ENCODE measurements at regions not wholly inside any gene's neighbourhood (a gene's known extent, or its start where the extent isn't known, plus 50 kb on each side); places are given as distances from the start of the nearest gene placed in this dataset.

GRCh38 chr12:118467641-118468305, 91.4 kb downstream of the SUDS3 start:
- no peak for DNase-seq
- in situ Hi-C loops (cut with HindIII; ENCODE audit: low pct_ligation_motif_present, low pct_unique_long_range_greater_than_20kb, low sequenced_read_pairs) = no loop called here

DNA sequence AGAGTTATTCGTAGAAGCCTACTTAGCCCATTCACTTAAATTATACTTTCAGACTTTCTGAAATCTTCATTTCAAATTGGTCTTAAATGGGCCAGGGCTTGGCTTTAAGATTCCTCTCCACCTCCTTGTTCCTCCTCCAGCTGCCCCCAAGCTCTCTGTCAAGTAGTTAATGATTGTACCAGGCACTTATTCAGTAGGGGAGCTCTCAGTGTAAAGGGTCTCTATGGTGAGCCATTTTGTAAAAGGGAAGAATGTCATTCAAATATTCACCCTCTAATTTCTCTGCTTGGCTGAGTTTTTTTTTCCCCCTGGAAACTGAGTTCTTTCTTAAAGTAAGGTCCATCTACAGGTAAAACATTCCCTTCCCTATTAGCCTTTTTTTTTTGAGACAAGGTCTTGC, 96.6 kb downstream of the SUDS3 start:
- in situ Hi-C loops (cut with HindIII; ENCODE audit: low pct_ligation_motif_present, low pct_unique_long_range_greater_than_20kb, low sequenced_read_pairs) = no loop called here

DNA sequence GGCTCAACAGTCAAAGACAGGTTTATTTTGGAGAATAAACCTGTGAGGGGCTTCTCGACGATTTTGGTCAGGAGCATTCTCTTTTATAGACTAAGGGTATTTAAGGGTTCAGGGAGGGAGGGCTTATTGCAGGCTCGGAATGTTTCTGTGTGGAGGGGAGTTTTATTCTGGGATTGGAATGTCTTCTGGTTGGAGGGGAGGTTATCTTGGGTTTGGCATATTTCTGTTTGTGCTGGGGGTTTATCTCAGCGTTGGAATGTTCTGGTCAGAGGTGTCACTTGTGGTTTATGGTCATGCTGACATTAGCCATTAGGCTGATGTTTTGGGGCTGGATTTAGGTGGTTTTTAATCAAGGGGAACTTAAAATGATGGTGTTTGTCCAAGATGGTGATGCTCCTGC, 103.9 kb downstream of the SUDS3 start:
- in situ Hi-C loops (cut with HindIII; ENCODE audit: low pct_ligation_motif_present, low pct_unique_long_range_greater_than_20kb, low sequenced_read_pairs) = no loop called here
- no peak for DNase-seq

More for the DNA sequence above, 96.6 kb downstream of the SUDS3 start:
- no peak for DNase-seq

GRCh38 chr12:118488034-118488433, 111.7 kb downstream of the SUDS3 start:
- no peak for DNase-seq
- in situ Hi-C loops (cut with HindIII; ENCODE audit: low pct_ligation_motif_present, low pct_unique_long_range_greater_than_20kb, low sequenced_read_pairs) = no loop called here

GRCh38 chr12:118493962-118494361, 117.6 kb downstream of the SUDS3 start:
- DNase-seq = no peak
- in situ Hi-C loops (cut with HindIII; ENCODE audit: low pct_ligation_motif_present, low pct_unique_long_range_greater_than_20kb, low sequenced_read_pairs) = no loop called here

DNA sequence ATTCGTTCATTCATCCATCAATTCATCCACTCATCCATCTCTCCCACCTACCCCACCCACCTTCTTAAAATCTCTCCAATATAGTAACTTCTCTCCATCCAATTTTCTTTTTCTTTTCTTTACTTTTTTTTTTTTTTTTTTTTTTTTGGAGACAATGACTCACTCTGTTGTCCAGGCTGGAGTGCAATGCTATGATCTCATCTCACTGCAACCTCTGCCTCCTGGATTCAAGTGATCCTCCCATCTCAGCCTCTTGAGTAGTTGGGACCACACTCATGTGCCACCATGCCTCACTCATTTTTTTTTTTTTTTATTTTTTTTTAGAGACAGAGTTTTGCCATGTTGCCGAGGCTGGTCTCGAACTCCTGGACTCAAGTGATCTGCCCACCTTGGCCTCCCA, 118.4 kb downstream of the SUDS3 start:
- in situ Hi-C loops (cut with HindIII; ENCODE audit: low pct_ligation_motif_present, low pct_unique_long_range_greater_than_20kb, low sequenced_read_pairs) = no loop called here
- DNase-seq = no peak

DNA sequence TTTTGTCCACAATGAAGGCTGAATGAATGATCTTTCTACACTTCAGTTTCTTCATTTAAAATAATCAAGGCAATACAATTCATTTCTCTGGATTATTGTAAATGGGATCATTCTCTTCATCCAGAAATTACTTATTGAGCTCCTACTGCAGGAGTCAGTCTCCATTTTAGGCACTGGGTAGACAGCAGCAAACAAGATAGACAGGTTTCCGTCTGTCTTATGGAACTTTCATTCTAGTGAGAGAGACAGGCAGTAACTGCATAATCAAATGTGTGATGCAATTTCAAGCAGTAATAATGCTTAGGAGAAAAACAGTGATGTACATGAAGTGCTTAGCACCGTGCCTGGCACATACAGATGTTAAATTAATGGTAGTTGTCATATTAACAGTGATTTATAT, 118.9 kb downstream of the SUDS3 start:
- in situ Hi-C loops (cut with HindIII; ENCODE audit: low pct_ligation_motif_present, low pct_unique_long_range_greater_than_20kb, low sequenced_read_pairs) = no loop called here
- no peak for DNase-seq

GRCh38 chr12:118498171-118498570, 121.8 kb downstream of the SUDS3 start:
- DNase-seq = peak; percentile 44
- in situ Hi-C loops (cut with HindIII; ENCODE audit: low pct_ligation_motif_present, low pct_unique_long_range_greater_than_20kb, low sequenced_read_pairs) = no loop called here

DNA sequence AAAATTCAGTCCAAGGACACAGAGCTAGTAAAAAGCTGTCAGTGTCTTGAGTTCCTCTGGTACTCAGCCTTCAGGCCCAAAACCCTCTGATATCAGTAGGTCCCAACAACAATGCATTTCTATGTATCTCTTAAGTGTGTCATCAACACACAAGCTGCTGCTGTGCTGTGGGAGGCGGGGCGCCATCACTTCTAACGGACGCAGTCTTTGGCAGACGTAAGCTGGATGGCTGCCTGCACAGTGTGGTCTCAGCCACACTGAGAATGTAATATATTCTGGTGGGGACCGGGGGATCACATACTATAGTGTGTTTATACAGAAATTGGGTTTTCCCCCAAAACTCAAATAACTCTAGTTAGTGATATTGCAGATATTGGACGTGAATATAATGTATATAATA, 123.9 kb downstream of the SUDS3 start:
- in situ Hi-C loops (cut with HindIII; ENCODE audit: low pct_ligation_motif_present, low pct_unique_long_range_greater_than_20kb, low sequenced_read_pairs) = no loop called here
- DNase-seq = no peak

- no peak for DNase-seq
- in situ Hi-C loops (cut with HindIII; ENCODE audit: low pct_ligation_motif_present, low pct_unique_long_range_greater_than_20kb, low sequenced_read_pairs) = no loop called here
Measured at GRCh38 chr12:118501489-118501888, 125.1 kb downstream of the SUDS3 start.

GRCh38 chr12:118503476-118503875, 127.1 kb downstream of the SUDS3 start:
- in situ Hi-C loops (cut with HindIII; ENCODE audit: low pct_ligation_motif_present, low pct_unique_long_range_greater_than_20kb, low sequenced_read_pairs) = no loop called here
- DNase-seq = no peak

GRCh38 chr12:118512669-118513068, 136.3 kb downstream of the SUDS3 start:
- in situ Hi-C loops (cut with HindIII; ENCODE audit: low pct_ligation_motif_present, low pct_unique_long_range_greater_than_20kb, low sequenced_read_pairs) = no loop called here
- DNase-seq = no peak

- DNase-seq = no peak
- in situ Hi-C loops (cut with HindIII; ENCODE audit: low pct_ligation_motif_present, low pct_unique_long_range_greater_than_20kb, low sequenced_read_pairs) = no loop called here
Measured at GRCh38 chr12:118513611-118514010, 137.3 kb downstream of the SUDS3 start.

DNA sequence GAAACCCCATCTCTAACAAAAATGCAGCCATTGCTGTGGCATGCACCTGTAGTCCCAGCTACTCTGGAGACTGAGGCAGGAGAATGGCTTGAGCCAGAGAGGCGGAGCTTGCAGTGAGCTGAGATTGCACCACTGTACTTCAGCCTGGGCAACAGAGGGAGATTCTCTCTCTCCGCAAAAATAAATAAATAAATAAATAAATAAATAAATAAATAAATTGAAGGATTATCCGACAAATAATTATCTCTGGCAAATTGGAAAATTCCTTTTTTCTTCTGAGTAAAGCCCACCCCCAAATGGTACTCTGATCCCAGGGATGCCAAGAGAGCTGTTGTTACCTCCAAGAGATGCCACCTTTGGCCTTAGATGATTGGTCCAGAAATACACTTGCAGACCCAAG, 137.9 kb downstream of the SUDS3 start:
- in situ Hi-C loops (cut with HindIII; ENCODE audit: low pct_ligation_motif_present, low pct_unique_long_range_greater_than_20kb, low sequenced_read_pairs) = no loop called here
- no peak for DNase-seq

- in situ Hi-C loops (cut with HindIII; ENCODE audit: low pct_ligation_motif_present, low pct_unique_long_range_greater_than_20kb, low sequenced_read_pairs) = no loop called here
- no peak for DNase-seq
Measured at GRCh38 chr12:118520214-118521035, 144.1 kb downstream of the SUDS3 start.

GRCh38 chr12:118521036-118521370, 144.6 kb downstream of the SUDS3 start:
- DNase-seq = no peak
- in situ Hi-C loops (cut with HindIII; ENCODE audit: low pct_ligation_motif_present, low pct_unique_long_range_greater_than_20kb, low sequenced_read_pairs) = no loop called here

- in situ Hi-C loops (cut with HindIII; ENCODE audit: low pct_ligation_motif_present, low pct_unique_long_range_greater_than_20kb, low sequenced_read_pairs) = no loop called here
- no peak for DNase-seq
Measured at GRCh38 chr12:118524446-118524845, 148.1 kb downstream of the SUDS3 start.

DNA sequence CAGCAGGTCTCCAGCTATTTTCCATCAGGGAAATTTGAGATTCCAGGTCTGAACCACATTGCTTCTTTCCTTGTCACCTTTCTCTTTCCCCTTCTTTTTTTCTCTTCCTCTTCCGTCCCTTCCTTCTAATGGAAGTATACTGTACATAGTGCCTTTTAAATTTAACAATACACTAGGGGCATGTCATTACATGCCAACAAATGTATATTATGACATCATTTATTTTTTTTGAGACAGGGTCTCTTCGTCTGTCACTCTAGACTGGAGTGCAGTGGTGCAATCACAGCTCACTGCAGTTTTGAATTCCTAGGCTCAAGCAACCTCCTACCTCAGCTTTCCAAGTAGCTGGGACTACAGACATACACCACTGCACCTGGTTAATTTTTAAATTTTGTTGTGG, 148.9 kb downstream of the SUDS3 start:
- no peak for DNase-seq
- in situ Hi-C loops (cut with HindIII; ENCODE audit: low pct_ligation_motif_present, low pct_unique_long_range_greater_than_20kb, low sequenced_read_pairs) = no loop called here

- DNase-seq = no peak
- in situ Hi-C loops (cut with HindIII; ENCODE audit: low pct_ligation_motif_present, low pct_unique_long_range_greater_than_20kb, low sequenced_read_pairs) = no loop called here
Measured at GRCh38 chr12:118526255-118527095, 150.1 kb downstream of the SUDS3 start.
